ENCODE measurements at regions not wholly inside any gene's neighbourhood (a gene's known extent, or its start where the extent isn't known, plus 50 kb on each side); places are given as distances from the start of the nearest gene placed in this dataset.

DNA sequence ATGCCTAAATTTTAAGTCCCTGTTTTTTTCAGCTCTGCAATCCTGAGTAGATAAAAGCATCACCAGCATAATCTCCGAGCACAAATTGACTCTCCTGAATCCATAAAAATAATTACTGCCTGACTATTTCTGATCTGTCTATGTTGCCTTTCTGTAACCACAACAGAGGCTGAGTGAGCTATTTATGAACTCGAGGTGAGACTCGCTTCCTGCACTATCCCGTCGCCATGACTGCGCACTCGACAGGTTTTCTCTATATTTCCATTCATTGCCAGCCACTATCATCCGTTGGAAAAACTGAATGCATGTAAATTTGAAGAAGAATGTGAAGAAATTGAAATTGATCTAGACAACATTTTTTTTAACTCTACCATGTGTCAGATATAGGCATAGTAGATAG is 897.2 kb downstream of the ADGRL2 start:
- Histone ChIP-seq H3K79me1 (ENCODE audit: low read depth in 1 of 2, low read length in 2 of 2) (no peaks in the 10 kb centered on the region), H2BK120ac (ENCODE audit: low read depth, low read length) (no peak overlapping the region), H3K18ac (ENCODE audit: low read depth, low read length) (no peak overlapping the region), H3K4me1 (ENCODE audit: control insufficient read depth, insufficient read depth, low read length) (no peaks in the 10 kb centered on the region), H3K4me2 (ENCODE audit: low read depth, low read length) (no peak overlapping the region), H4K8ac (ENCODE audit: low read depth in 2 of 2, low read length in 2 of 2) (no peak overlapping the region), H3K14ac (replicated peaks; ENCODE audit: low read depth, low read length) (no peak overlapping the region), H2AFZ (replicated peaks; ENCODE audit: low read length, poor library complexity) (no peak overlapping the region), H2AK5ac (ENCODE audit: low read depth, low read length) (no peak overlapping the region), H4K91ac (ENCODE audit: insufficient read depth, low read depth, low read length) (no peak overlapping the region), H3K36me3 (ENCODE audit: control insufficient read depth, insufficient read depth, low read length) (no peaks in the 10 kb centered on the region), H4K5ac (ENCODE audit: low read depth, low read length) (no peak overlapping the region), H3K9ac (ENCODE audit: low read depth, low read length) (no peak overlapping the region), H3K4ac (ENCODE audit: low read depth, low read length) (no peak overlapping the region), H3K27ac (ENCODE audit: insufficient read depth, low read length) (no peak overlapping the region), H3K23ac (ENCODE audit: low read depth, low read length) (no peak overlapping the region), H3K27me3 (ENCODE audit: control insufficient read depth, insufficient read depth, low read length) (no peaks in the 10 kb centered on the region), H3K9me1 (ENCODE audit: insufficient read depth, low read length) (no peaks in the 10 kb centered on the region), H4K20me1 (ENCODE audit: insufficient read depth, low read length) (no peaks in the 10 kb centered on the region), H2BK15ac (ENCODE audit: low read depth, low read length) (no peak overlapping the region), H2BK5ac (ENCODE audit: low read depth, low read length, poor library complexity, severe bottlenecking) (no peak overlapping the region), H2BK20ac (ENCODE audit: low read depth, low read length) (no peak overlapping the region), H3K56ac (ENCODE audit: extremely low read depth, insufficient read depth, low read length) (no peak overlapping the region), H2AK9ac (replicated peaks; ENCODE audit: low read depth, low read length, poor library complexity) (no peak overlapping the region), H3K4me3 (ENCODE audit: insufficient read depth, low read depth, low read length) (no peak overlapping the region), H3K9me3 (ENCODE audit: control insufficient read depth, insufficient read depth, low read length) (no peaks in the 10 kb centered on the region)
- in situ Hi-C loops (cut with MboI; ENCODE audit: low sequenced_read_pairs) (no loop called here), intact Hi-C loops (cut with micrococcal nuclease) (no loop called here), dilution Hi-C loops (cut with HindIII; ENCODE audit: low sequenced_read_pairs, unreplicated experiment) (no loop called here)
- ChIA-PET POLR2A (ENCODE audit: unreplicated experiment) (no interaction called here), CTCF (no interaction called here)
- 90% methylated on average over 2 of the region's 8 CpGs; no CpG with 5 or more reads in 1 of the 2 experiments for WGBS, 2 experiments (ENCODE audit: extremely low coverage in 2 of 2, insufficient read length in 1 of 2)
- DNase-seq: no peak
- no TSS peak for BruUV-seq (replicated peaks)
- no peak for ATAC-seq (ENCODE audit: low read depth)
- TF ChIP-seq RCOR1 (IDR thresholded peaks at IDR 0.05; ENCODE audit: insufficient replicate concordance, low read length) (no peak), CHD1 (IDR thresholded peaks at IDR 0.05; ENCODE audit: low read depth, low read length) (no peak), MXI1 (IDR thresholded peaks at IDR 0.05; ENCODE audit: borderline replicate concordance, low read depth, low read length) (no peak), RAD21 (IDR thresholded peaks at IDR 0.05; ENCODE audit: low read length) (no peak), NFE2L2 (IDR thresholded peaks at IDR 0.05; ENCODE audit: low read depth, low read length) (no peak), FOS (IDR thresholded peaks at IDR 0.05; ENCODE audit: low read depth, low read length) (no peak), POLR2A (IDR thresholded peaks at IDR 0.05; ENCODE audit: low read depth, low read length) (no peak), CEBPB (IDR thresholded peaks at IDR 0.05; ENCODE audit: low read depth, low read length) (no peak)
- TF ChIP-seq, protein P1, sequence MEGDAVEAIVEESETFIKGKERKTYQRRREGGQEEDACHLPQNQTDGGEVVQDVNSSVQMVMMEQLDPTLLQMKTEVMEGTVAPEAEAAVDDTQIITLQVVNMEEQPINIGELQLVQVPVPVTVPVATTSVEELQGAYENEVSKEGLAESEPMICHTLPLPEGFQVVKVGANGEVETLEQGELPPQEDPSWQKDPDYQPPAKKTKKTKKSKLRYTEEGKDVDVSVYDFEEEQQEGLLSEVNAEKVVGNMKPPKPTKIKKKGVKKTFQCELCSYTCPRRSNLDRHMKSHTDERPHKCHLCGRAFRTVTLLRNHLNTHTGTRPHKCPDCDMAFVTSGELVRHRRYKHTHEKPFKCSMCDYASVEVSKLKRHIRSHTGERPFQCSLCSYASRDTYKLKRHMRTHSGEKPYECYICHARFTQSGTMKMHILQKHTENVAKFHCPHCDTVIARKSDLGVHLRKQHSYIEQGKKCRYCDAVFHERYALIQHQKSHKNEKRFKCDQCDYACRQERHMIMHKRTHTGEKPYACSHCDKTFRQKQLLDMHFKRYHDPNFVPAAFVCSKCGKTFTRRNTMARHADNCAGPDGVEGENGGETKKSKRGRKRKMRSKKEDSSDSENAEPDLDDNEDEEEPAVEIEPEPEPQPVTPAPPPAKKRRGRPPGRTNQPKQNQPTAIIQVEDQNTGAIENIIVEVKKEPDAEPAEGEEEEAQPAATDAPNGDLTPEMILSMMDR (conservative IDR thresholded peaks at IDR 0.05; ENCODE audit: low read depth, low read length): no peak
- TF ChIP-seq, protein P2, sequence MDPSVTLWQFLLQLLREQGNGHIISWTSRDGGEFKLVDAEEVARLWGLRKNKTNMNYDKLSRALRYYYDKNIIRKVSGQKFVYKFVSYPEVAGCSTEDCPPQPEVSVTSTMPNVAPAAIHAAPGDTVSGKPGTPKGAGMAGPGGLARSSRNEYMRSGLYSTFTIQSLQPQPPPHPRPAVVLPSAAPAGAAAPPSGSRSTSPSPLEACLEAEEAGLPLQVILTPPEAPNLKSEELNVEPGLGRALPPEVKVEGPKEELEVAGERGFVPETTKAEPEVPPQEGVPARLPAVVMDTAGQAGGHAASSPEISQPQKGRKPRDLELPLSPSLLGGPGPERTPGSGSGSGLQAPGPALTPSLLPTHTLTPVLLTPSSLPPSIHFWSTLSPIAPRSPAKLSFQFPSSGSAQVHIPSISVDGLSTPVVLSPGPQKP (IDR thresholded peaks at IDR 0.05; ENCODE audit: borderline replicate concordance, low read depth, low read length): no peak
